ENCODE measurements at regions not wholly inside any gene's neighbourhood (a gene's known extent, or its start where the extent isn't known, plus 50 kb on each side); places are given as distances from the start of the nearest gene placed in this dataset.
"Not testable (repeated sequence)": the region's sequence is repeated elsewhere in the genome, so short reads cannot be mapped to it uniquely, and the experiment has no call there.

DNA sequence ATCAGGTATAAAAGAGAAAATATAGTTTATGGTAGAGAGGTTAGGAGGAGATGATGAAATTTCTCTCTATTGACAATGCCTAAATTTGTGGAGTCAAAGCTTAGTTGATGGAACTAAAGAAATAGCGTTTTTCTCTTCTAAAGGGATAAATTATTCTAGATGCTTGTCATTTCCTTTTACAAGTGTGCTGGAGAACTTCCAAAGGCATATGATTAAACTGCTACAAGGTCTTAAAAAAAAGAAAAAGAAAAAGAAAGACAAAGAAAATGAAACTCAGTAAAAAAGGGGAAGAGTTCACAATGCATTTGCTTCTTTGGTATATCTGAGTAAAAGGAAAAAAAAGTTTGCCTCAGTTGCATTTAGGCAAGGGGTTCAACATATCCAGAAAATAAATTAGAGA is 499.8 kb upstream of the PTCHD4 start:
- Histone ChIP-seq H3K36me3 (no peaks in the 10 kb centered on the region), H3K27me3 (no peaks in the 10 kb centered on the region), H3K4me1 (no peaks in the 10 kb centered on the region), H3K4me3 (no peak overlapping the region), H3K27ac (replicated peaks in 1 of 4) (no peak overlapping the region), H3K9me3 (no peaks in the 10 kb centered on the region)
- intact Hi-C loops (cut with DNase I), result no loop called here
- WGBS, result 19% methylated on average over 1 of the region's 1 CpG
- no peak for DNase-seq (ENCODE audit: extremely low spot score)
- no peak for TF ChIP-seq POLR2AphosphoS5 (IDR thresholded peaks at IDR 0.05)
- no peak for TF ChIP-seq EP300 (IDR thresholded peaks at IDR 0.05)
- TF ChIP-seq, protein P1, sequence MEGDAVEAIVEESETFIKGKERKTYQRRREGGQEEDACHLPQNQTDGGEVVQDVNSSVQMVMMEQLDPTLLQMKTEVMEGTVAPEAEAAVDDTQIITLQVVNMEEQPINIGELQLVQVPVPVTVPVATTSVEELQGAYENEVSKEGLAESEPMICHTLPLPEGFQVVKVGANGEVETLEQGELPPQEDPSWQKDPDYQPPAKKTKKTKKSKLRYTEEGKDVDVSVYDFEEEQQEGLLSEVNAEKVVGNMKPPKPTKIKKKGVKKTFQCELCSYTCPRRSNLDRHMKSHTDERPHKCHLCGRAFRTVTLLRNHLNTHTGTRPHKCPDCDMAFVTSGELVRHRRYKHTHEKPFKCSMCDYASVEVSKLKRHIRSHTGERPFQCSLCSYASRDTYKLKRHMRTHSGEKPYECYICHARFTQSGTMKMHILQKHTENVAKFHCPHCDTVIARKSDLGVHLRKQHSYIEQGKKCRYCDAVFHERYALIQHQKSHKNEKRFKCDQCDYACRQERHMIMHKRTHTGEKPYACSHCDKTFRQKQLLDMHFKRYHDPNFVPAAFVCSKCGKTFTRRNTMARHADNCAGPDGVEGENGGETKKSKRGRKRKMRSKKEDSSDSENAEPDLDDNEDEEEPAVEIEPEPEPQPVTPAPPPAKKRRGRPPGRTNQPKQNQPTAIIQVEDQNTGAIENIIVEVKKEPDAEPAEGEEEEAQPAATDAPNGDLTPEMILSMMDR (IDR thresholded peaks at IDR 0.05), result no peak
- no peak for TF ChIP-seq POLR2A (IDR thresholded peaks at IDR 0.05; ENCODE audit: low read depth)

DNA sequence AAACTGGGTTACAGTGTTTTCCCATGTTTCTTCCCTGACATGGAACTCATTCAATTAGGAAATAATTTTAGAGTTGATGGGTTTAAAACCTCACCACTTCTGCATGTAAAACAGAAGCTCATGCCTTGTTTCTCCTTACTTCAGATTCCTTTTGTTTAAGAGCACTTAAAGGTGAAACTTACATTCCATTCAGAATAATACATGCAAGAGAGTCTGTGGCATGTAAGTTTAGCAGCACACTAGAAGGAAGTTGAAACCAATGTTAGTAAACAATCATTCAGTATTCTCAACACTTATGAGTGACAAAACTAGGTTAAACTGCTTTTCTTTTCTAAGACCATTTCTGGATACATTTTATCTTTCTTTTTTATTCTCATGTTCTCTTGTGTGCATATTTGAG is 495.6 kb upstream of the PTCHD4 start:
- Histone ChIP-seq H3K4me1 (no peaks in the 10 kb centered on the region), H3K9me3 (no peaks in the 10 kb centered on the region), H3K27me3 (no peaks in the 10 kb centered on the region), H3K4me3 (no peak overlapping the region), H3K27ac (replicated peaks in 1 of 4) (no peak overlapping the region), H3K36me3 (no peaks in the 10 kb centered on the region)
- intact Hi-C loops (cut with DNase I), result no loop called here
- TF ChIP-seq, protein P1 (IDR thresholded peaks at IDR 0.05), result no peak
- TF ChIP-seq POLR2AphosphoS5 (IDR thresholded peaks at IDR 0.05) (no peak), EP300 (IDR thresholded peaks at IDR 0.05) (no peak), POLR2A (IDR thresholded peaks at IDR 0.05; ENCODE audit: low read depth) (no peak)
- DNase-seq (ENCODE audit: extremely low spot score), result no peak

GRCh38 chr6:48597951-48598350 is 487.0 kb upstream of the PTCHD4 start:
- no peaks in the 10 kb centered on the region for H3K27me3 ChIP-seq
- DNase-seq (ENCODE audit: extremely low spot score), result no peak
- H3K27ac ChIP-seq (replicated peaks in 1 of 4), result no peak overlapping the region
- WGBS, result 82% methylated on average over 3 of the region's 3 CpGs
- no peak overlapping the region for H3K4me3 ChIP-seq
- no peaks in the 10 kb centered on the region for H3K36me3 ChIP-seq
- no peaks in the 10 kb centered on the region for H3K4me1 ChIP-seq
- H3K9me3 ChIP-seq, result no peaks in the 10 kb centered on the region
- intact Hi-C loops (cut with DNase I), result no loop called here
- TF ChIP-seq, protein P1 (IDR thresholded peaks at IDR 0.05), result no peak
- TF ChIP-seq POLR2A (IDR thresholded peaks at IDR 0.05; ENCODE audit: low read depth) (no peak), POLR2AphosphoS5 (IDR thresholded peaks at IDR 0.05) (no peak), EP300 (IDR thresholded peaks at IDR 0.05) (no peak)

GRCh38 chr6:48596830-48597229 is 485.8 kb upstream of the PTCHD4 start:
- no peaks in the 10 kb centered on the region for H3K36me3 ChIP-seq
- intact Hi-C loops (cut with DNase I), result no loop called here
- no peaks in the 10 kb centered on the region for H3K27me3 ChIP-seq
- no peaks in the 10 kb centered on the region for H3K4me1 ChIP-seq
- no peaks in the 10 kb centered on the region for H3K9me3 ChIP-seq
- TF ChIP-seq, protein P1 (IDR thresholded peaks at IDR 0.05), result no peak
- TF ChIP-seq POLR2AphosphoS5 (IDR thresholded peaks at IDR 0.05) (no peak), EP300 (IDR thresholded peaks at IDR 0.05) (no peak), POLR2A (IDR thresholded peaks at IDR 0.05; ENCODE audit: low read depth) (no peak)
- H3K4me3 ChIP-seq, result no peak overlapping the region
- no peak for DNase-seq (ENCODE audit: extremely low spot score)
- no peak overlapping the region for H3K27ac ChIP-seq (replicated peaks in 1 of 4)

- intact Hi-C loops (cut with DNase I); H3K27ac ChIP-seq (replicated peaks in 1 of 4); H3K4me1 ChIP-seq: not testable (repeated sequence)
Measured at GRCh38 chr6:48591158-48591557, 480.2 kb upstream of the PTCHD4 start.

More at GRCh38 chr6:48591158-48591557, 480.2 kb upstream of the PTCHD4 start:
- H3K36me3 ChIP-seq; H3K27me3 ChIP-seq; DNase-seq (ENCODE audit: extremely low spot score); H3K4me3 ChIP-seq: not testable (repeated sequence)
- H3K9me3 ChIP-seq, result peaks cover 0 to 14% (median 0%) of the 10 kb centered on the region in 4 donors

Measured in esophagus muscularis mucosa (tissue), 4 donors.